Tibial artery (tissue), 4 donors: ENCODE measurements at regions not wholly inside any gene's neighbourhood (a gene's known extent, or its start where the extent isn't known, plus 50 kb on each side); places are given as distances from the start of the nearest gene placed in this dataset.

ENCODE experiments used
- DNase-seq, 2 donors: peaks; one replicate each; pipeline ENCODE4 v3.0.0-alpha.2; 2019
- H3K27ac ChIP-seq, 2 donors: fragments of 200-600 bp; sonication (generic) in 1 of 2; 1 replicate in 1 of 2; 2 replicates in 1 of 2; pipeline ENCODE4 v1.5.1; 2018 to 2019; ENCODE audit warnings: mild to moderate bottlenecking in 1 of 2
- H3K27me3 ChIP-seq, 2 donors: fragments of 200-600 bp; sonication (generic) in 1 of 2; one replicate each; pipeline versions ENCODE4 v1.5.1 to v1.6.0; 2016 to 2019
- H3K36me3 ChIP-seq, 3 donors: fragments of 200-600 bp; sonication (generic) in 2 of 3; one replicate each; pipeline ENCODE4 v1.5.1; 2016 to 2019; ENCODE audit warnings: mild to moderate bottlenecking in 2 of 3
- H3K4me1 ChIP-seq, 4 donors: fragments of 200-600 bp; sonication (generic) in 2 of 4; 1 replicate in 3 of 4; 2 replicates in 1 of 4; pipeline ENCODE4 v1.5.1; 2016 to 2019
- H3K4me3 ChIP-seq, 2 donors: fragments of 200-600 bp; sonication (generic) in 1 of 2; 1 replicate in 1 of 2; 2 replicates in 1 of 2; pipeline ENCODE4 v1.5.1; 2018 to 2019; ENCODE audit warnings: mild to moderate bottlenecking in 2 of 2
- H3K9me3 ChIP-seq, 3 donors: fragments of 200-600 bp; sonication (generic) in 1 of 3; one replicate each; pipeline ENCODE4 v1.5.1; 2016 to 2019
- intact Hi-C: fragments of 100-400 bp; cut with DNase I; formaldehyde crosslinking; loops from one replicate; pipeline ENCODE4 v1.15.0; 2023; ENCODE audit warnings: low total_unique reads
- TF ChIP-seq, protein P1 (sequence below), 2 experiments: fragments of 200-600 bp in 1 of 2; fragments of 450-650 bp in 1 of 2; IDR thresholded peaks; one replicate each; pipeline ENCODE4 v1.5.1; 2017 to 2019; ENCODE audit warnings: antibody characterized with exemption in 2 of 2, mild to moderate bottlenecking in 1 of 2, moderate library complexity in 1 of 2

DNA sequence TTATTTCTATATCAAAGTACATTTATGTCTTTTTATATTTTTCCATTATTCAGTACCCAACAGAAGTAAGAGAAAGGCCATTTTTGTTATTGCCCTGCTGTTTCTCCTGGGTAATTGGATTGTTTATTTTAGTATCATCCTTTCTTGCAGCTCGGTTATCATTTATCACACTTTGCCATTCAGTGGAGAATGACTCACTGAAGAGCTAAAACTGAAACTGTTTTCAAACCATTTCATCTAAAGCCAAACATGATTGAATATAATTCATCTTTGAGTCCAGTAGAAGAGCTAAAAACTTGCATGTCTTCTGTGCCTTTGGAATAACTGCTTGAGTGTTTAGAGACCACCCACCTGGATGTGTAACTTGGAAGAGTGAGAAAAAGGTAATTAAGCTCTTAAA is 139.5 kb upstream of the PRDM9 start:
- intact Hi-C loops = no loop called here
- no peaks in the 10 kb centered on the region for H3K4me1 ChIP-seq
- TF ChIP-seq, protein P1, sequence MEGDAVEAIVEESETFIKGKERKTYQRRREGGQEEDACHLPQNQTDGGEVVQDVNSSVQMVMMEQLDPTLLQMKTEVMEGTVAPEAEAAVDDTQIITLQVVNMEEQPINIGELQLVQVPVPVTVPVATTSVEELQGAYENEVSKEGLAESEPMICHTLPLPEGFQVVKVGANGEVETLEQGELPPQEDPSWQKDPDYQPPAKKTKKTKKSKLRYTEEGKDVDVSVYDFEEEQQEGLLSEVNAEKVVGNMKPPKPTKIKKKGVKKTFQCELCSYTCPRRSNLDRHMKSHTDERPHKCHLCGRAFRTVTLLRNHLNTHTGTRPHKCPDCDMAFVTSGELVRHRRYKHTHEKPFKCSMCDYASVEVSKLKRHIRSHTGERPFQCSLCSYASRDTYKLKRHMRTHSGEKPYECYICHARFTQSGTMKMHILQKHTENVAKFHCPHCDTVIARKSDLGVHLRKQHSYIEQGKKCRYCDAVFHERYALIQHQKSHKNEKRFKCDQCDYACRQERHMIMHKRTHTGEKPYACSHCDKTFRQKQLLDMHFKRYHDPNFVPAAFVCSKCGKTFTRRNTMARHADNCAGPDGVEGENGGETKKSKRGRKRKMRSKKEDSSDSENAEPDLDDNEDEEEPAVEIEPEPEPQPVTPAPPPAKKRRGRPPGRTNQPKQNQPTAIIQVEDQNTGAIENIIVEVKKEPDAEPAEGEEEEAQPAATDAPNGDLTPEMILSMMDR (IDR thresholded peaks at IDR 0.05) = no peak

DNA sequence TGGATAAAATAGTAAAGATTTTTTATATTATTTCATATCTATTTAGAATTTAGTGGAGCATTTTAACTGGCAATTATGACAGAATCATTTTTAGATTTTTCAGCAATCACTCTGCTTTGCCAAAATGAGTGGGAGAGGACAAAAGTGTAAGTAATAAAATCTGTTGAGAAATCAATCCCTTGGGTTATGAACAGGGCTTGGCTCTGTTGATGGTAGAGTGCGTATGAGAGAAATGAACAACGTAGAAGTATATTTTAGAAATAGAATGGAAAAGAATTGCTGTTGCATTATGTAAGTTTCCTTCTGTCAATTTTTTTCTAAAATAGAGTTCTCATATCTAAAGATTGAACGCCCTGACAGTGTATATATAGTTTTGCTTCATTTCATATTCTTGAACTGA is 154.1 kb upstream of the PRDM9 start:
- Histone ChIP-seq H3K4me3 (no peak overlapping the region), H3K9me3 (no peaks in the 10 kb centered on the region), H3K36me3 (no peaks in the 10 kb centered on the region), H3K27me3 (no peaks in the 10 kb centered on the region), H3K27ac (no peak overlapping the region), H3K4me1 (no peaks in the 10 kb centered on the region)
- DNase-seq = no peak
- intact Hi-C loops = no loop called here
- TF ChIP-seq, protein P1 (IDR thresholded peaks at IDR 0.05) = no peak

More for the DNA sequence above, 139.5 kb upstream of the PRDM9 start:
- no peak overlapping the region for H3K4me3 ChIP-seq
- no peaks in the 10 kb centered on the region for H3K36me3 ChIP-seq
- H3K27me3 ChIP-seq = no peaks in the 10 kb centered on the region
- H3K9me3 ChIP-seq = no peaks in the 10 kb centered on the region
- DNase-seq = no peak
- no peak overlapping the region for H3K27ac ChIP-seq

DNA sequence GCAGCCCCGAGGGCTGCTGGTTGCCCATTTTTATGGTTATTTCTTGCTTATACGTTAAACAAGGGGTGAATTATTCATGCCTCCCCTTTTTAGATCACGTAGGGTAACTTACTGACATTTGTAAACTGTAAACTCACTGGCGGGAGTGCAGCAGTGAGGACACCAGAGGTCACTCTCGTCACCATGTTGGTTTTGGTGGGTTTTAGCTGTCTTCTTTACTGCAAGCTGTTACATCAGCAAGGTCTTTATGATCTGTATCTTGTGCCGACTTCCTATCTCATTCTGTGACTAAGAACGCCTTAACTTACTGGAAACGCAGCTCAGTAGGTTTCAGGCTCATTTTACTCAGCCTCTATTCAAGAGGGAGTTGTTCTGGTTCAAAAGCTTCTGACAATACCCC is 155.0 kb upstream of the PRDM9 start:
- no peak overlapping the region for H3K4me3 ChIP-seq
- H3K9me3 ChIP-seq = no peaks in the 10 kb centered on the region
- H3K27me3 ChIP-seq = no peaks in the 10 kb centered on the region
- no peaks in the 10 kb centered on the region for H3K4me1 ChIP-seq
- intact Hi-C loops = no loop called here
- H3K27ac ChIP-seq = no peak overlapping the region
- no peaks in the 10 kb centered on the region for H3K36me3 ChIP-seq
- TF ChIP-seq, protein P1 (IDR thresholded peaks at IDR 0.05) = no peak
- DNase-seq = no peak

DNA sequence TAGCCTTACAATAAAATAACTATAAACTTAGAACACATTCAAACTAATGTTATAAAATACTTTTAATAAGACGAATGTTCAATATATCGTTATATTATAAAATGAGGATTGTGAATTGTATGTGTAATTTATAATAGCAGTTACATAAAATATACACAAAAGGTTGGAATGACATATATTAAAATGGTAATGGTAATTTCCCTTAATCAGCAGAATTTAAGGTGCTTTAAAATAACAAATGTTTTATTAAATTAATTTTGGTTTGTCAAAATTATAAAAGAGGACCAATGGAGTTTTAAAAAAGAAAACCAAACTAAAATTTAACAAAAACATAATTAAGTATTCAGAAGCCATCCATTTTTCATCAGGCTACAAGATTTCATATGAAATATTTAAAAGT is 164.3 kb upstream of the PRDM9 start:
- Histone ChIP-seq H3K4me1 (no peaks in the 10 kb centered on the region), H3K4me3 (no peak overlapping the region), H3K36me3 (no peaks in the 10 kb centered on the region), H3K27ac (no peak overlapping the region), H3K9me3 (no peaks in the 10 kb centered on the region), H3K27me3 (no peaks in the 10 kb centered on the region)
- no peak for DNase-seq
- TF ChIP-seq, protein P1 (IDR thresholded peaks at IDR 0.05) = no peak
- intact Hi-C loops = no loop called here

DNA sequence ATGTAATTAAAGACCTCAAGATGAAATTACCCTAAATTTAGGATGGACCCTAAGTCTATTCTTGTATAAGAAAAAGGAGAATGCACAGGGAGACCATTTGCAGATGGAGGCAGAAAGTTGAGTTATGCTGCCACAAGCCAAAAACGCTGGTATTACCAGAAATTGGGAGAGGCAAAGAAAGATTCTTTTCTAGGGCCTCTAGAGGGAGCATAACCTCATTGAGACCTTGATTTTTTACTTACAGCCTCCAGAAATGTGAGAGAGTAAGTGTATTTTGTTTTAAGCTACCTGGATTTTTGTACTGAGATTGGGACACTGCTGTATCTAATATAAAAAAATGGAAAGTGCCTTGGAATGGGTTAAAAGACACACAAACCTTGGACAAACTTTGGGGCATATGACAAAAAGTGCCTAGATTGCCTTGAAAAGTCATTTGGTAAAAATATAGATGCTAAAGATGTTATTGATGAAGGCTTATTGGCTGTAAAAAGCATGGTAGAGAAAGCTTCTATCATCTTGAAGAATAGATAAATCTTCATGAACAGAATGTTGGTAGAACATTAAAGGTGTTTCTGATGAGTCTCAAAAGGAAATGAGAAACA is 174.7 kb upstream of the PRDM9 start:
- Histone ChIP-seq H3K27ac (no peak overlapping the region), H3K4me1 (no peaks in the 10 kb centered on the region), H3K4me3 (no peak overlapping the region), H3K36me3 (no peaks in the 10 kb centered on the region), H3K9me3 (no peaks in the 10 kb centered on the region), H3K27me3 (no peaks in the 10 kb centered on the region)
- TF ChIP-seq, protein P1 (IDR thresholded peaks at IDR 0.05) = no peak
- intact Hi-C loops = no loop called here
- DNase-seq = no peak

DNA sequence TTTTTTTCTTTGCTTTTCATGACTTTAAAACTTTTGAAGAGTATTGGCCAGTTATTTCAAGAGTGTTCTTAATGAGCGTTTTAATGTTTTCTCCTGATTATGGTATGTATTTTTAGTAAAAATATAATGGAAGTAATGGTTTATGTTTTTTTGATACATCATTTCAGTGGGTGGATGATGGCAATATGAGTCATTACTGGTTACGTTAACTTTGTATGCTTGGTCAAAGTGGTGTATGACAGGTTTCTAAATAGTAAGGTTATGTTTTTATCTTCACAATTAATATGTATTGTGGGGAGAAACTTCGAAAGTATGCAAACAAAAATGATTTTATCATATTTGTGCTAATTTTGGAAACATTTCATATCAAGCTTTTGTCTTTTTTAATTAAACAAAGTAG is 176.7 kb upstream of the PRDM9 start:
- H3K27me3 ChIP-seq = no peaks in the 10 kb centered on the region
- intact Hi-C loops = no loop called here
- TF ChIP-seq, protein P1 (IDR thresholded peaks at IDR 0.05) = no peak
- H3K4me1 ChIP-seq = no peaks in the 10 kb centered on the region
- DNase-seq = no peak
- no peaks in the 10 kb centered on the region for H3K36me3 ChIP-seq
- no peak overlapping the region for H3K4me3 ChIP-seq
- no peaks in the 10 kb centered on the region for H3K9me3 ChIP-seq
- H3K27ac ChIP-seq = no peak overlapping the region
